ENCODE measurements at regions not wholly inside any gene's neighbourhood (a gene's known extent, or its start where the extent isn't known, plus 50 kb on each side); places are given as distances from the start of the nearest gene placed in this dataset.
"Not testable (repeated sequence)": the region's sequence is repeated elsewhere in the genome, so short reads cannot be mapped to it uniquely, and the experiment has no call there.

DNA sequence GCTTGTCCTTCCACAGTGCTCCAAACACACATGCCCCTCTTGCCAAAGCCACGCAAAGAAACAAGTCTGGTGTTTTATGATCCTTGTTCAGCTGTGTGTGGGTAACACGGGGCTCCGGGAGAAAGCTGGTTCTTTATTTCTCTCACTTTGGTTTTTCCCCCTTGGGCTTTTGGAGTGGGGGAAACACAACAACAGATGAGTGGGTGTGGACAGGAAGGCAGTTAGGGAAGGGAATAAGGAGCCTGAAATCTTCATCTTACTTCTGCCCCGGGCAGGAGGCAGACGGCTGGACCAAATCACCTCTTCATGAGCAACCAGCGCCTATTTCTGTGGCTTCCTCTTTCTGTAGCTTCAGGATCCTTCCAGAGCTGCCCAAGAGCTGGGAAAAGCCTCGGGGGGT is 218.5 kb downstream of the PHETA1 start:
- DNase-seq, result no peak

DNA sequence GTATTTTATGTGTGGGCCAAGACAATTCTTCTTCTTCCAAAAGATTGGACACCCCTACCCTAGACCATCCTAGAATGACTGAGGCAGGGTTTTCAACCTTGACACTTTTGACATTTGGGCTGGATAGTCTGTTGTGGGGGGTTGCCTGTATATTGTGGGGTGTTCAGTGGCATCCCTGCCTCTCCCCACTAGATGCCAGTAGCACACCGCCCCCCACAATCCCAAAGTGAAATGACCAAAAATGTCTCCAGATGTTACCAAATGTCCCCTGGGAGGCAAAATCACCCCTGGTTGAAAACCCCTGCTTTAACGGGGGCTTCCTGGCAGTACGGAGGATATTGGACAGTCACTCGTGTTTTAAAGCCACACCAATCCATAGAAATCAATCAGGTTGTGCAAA is 219.6 kb downstream of the PHETA1 start:
- no peak for DNase-seq

DNA sequence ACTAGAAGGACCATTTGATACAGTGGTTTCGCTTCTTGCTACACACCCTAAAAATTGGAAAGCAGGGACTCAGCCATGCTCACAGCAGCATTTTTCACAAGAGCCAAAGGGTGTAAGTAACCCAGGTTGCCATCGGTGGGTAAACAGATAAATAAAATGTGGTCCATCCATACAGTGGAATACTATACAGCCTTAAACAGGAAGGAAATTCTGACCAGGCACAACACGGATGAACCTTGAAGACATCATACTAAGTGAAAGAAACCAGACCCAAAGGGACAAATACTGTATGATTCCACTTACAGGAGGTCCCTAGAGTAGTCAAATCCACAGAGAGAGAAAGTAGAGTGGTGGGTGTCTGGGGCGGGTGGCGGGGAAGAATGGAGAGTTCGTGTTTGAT is 220.9 kb downstream of the PHETA1 start:
- DNase-seq, result no peak

DNA sequence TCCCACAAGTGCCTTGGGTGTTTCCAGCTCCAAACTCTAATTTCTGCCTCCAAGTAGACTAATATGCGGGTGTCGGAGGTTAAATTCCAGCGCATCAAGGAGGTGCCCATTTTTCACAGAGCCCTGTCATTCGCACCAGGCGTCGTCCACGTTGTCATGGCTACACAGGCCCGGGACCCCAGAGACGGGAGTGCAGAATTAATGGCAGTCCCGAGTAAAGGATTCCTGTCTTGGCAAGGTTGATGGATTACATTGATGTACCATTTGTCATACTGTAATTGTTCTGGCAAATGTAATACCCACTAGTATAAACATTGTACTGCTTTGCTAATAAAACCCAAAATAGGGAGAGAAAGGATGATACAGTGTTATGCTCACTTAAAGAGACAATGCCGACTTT is 222.9 kb upstream of the MYL2 start:
- DNase-seq, result no peak

DNA sequence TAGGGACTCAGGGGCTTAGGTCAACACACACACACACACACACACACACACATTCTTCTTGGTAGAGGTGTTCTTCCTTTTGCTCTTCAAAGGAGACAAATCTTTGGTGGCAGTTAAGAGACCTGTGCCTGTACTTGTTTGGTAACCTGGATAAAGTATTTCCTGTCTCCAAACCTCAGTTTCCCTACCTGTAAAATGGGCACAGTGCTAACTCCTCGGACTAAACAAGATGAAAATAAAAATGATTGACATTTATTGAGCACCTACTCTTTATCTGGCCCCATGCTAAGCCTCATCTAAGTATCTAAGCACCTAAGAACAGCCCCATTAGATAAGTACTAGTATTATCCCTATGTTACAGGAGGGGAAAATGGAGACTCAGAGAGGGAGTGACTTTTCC is 220.8 kb upstream of the MYL2 start:
- DNase-seq, result no peak

DNA sequence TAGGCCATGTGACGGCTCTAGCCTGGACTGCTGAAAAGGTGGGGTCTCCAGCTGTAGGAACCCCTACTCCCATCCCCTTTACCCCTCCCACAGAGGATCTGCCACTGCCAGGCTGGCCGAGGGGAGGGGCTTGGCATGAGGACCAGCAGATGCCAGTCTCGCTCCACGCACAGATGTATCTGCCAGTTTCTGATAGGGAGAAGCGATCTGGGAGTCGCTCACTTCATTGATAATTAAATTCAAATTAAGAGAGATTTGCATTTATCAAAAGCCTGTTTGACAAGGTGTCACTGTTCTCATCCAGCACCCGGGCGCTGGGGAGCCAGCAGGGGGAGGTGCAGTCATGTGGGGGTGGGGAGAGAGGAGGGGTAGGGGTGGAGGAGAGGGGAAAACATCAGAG is 217.6 kb upstream of the MYL2 start:
- DNase-seq, result peak in 1 of 2 experiments; percentile 36

DNA sequence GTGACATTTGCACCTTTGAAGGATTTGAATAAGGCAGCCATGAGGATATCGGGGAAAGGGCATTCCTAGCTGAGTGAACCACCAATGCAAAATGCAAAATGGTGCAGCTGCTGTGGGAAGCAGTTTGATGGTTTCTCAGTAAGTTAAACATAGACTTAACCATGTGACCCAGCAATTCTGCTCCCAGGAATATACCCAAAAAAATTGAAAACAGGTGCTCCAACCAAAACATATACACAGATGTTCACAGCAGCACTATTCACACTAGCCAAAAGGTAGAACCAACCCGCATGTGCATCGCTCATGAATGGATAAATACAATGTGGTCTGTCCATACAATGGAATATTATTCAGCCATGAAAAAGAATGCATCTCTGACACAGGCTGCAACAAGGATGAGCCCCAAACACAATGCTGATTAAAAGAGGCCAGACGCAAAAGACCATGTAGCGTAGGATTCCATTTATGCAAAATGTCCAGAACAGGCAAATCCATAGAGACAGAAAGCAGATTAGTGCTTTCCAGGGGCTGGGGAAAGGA is 215.0 kb upstream of the MYL2 start:
- no peak for DNase-seq

DNA sequence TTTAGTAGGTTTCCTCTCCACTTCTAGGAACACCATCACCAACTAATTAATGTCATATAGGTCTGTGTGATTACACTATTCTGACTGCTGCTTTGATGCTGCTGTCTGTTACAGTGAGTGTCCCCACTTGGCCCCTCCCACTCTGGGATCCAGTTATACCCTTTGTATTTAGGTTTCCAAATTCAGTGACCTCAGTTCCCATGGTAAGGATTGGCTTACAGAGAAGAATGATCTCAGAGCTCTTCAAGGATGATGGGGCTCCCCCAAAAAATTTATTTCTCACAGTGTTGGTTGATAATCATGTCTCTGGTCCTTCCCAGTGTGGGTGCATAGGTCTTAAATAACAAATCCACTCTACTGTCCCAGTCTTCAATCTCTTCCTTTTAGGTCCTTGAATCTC is 210.0 kb upstream of the MYL2 start:
- DNase-seq, result no peak

DNA sequence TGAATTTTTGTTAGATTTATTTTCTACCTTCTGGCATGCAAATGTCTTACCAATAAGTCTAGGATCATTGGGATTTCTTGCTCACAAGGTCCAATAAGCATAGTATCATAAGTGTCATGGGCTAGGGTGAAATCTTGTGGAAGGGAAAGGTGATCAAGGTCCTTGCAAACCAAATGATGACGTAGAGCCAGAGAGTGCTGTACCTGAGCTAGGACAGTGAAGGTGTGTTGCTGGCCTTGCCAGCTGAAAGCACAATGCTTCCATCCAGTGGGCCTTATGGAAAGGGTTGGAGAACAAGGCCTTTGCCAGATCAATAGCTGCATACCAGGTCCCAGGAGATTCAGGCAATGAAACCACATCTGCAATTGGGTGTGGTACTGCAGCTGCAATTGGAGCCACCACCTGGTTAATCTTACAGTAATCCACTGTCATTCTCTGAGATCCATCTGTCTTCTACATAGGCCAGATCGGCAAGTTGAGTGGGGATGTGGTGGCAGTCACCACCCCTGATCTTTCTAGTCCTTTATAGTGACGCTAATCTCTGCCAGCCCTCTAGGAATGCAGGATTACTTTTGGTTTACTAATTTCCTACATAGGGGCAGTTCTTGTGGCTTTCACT is 208.9 kb upstream of the MYL2 start:
- peak; percentile 45 to 84 for DNase-seq

DNA sequence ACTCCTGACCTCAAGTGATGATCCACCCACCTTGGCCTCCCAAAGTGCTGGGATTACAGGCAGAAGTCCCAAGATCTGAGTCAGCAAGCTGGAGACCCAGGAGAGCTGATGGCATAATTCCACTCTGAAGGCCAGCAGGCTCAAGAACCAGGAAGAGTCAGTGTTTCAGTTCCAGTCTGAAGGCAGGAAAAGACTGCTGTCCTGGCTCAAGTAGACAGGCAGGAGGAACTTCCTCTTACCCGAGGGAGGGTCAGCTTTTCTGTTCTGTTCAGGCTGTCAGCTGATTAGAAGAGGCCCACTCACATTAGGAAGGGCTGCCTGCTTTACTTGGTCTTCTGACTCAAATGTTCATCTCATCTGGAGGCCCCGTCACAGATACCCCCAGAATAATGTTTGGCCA is 206.0 kb upstream of the MYL2 start:
- no peak for DNase-seq

DNA sequence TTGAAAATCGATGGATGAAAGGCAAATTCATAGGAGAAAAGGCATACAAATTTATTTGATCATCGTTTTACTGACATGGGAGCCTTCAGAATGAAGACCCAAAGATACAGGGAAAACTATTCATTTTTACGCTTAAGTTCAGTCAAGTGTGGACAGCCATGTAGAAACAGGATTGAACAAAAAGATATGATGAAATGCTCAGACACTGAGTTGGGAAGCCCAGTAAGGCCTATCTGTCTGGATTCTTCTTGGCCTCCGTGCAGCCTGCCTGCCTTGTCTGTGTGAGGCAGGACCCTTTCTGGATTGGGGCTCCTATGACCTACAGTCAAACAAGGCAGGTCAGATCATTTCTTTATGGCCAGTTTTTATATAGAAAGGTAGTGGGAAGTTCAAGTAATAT is 203.8 kb upstream of the MYL2 start:
- no peak for DNase-seq

DNA sequence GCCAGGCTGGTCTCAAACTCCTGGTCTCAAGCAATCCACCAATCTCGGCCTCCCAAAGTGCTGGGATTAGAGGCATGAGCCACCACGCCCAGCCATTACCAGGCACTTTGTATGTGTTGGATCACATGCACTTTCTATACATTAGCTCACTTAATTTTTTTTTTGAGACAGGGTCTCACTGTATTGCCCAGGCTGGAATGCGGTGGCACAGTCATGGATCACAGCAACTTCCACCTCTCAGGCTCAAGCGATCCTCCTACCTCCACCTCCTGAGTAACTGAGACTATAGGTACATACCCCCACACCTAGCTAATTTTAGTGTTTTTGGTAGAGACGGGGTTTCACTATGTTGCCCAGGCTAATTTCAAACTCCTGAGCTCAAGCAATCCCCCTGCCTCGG is 203.0 kb upstream of the MYL2 start:
- DNase-seq, result no peak

DNA sequence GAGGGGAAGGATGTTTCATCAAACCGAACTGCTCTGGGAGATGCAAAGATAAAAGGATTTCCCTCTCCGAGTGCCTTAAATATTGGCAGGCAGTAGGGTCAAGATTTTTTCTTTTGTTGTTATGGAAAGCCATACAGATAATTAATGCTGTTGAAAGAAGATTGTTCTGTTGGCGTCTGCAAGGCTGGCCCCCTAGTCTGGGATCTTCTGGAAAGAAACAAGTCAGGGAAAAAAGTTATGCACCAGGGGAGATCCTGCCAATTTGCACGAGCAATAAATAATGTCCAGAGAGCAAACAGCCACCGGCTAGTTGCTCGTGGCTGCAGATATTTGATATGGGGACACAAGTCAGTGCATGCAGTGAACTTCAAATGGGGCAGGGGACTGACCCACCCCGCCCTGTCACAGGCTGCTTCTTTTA is 202.1 kb upstream of the MYL2 start:
- DNase-seq, result no peak

DNA sequence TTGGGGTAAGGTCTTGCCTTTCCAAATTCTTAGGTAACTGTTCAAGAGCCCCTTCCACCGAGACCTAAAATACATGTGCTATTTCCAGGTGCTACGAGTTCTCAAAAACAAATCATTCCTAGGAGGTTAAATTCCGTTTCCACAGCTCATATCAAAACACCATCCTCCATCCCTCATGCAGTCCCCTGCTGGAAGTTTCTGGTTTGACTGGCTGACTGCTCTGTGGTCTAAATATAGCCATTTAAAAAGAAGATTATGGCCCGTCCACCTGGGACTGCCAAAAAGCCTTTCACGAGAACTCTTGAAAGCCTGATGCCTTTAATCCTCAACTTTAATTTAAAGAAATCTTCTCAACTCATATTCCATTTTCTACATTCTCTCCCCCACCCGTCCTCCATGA is 201.5 kb upstream of the MYL2 start:
- peak; percentile 59 to 70 for DNase-seq

DNA sequence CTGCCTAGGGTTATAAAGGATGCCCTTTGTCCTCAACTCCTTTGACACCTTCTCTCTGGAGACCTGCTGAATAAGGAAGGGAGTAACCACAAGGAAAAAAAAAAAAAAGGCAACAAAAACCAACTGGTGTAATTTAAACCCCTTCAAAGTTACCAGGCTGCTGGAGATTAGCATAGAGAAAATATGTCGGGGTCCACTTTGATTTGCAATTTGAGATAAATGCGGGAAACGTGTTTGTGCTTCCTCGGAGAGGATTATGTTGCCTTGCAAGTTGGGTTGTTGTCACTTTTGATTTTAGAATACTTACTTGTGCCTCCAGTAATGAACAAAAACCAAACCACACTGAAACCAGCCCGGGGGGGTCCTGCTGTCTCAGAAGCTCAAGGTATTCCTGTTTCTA is 200.2 kb upstream of the MYL2 start:
- DNase-seq, result peak in 1 of 2 experiments; percentile 47

DNA sequence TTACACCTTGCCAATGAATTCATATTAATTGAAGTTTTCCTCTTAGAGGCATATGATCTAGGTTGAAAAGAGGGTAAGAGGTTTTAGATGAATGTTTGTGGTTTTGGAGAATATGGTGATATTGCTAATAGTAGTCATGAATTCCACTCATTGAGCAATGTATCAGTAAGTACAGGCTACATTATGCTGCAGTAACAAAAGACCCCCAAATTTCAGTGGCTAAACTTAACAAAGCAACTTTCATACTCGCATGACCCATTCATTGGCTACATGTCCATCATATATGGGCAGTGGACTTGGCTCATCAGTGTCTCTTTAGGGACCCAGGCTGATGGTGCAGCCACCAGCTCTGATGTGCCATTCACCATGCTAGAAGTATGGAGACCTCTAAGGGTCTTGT is 196.6 kb upstream of the MYL2 start:
- DNase-seq, result no peak

DNA sequence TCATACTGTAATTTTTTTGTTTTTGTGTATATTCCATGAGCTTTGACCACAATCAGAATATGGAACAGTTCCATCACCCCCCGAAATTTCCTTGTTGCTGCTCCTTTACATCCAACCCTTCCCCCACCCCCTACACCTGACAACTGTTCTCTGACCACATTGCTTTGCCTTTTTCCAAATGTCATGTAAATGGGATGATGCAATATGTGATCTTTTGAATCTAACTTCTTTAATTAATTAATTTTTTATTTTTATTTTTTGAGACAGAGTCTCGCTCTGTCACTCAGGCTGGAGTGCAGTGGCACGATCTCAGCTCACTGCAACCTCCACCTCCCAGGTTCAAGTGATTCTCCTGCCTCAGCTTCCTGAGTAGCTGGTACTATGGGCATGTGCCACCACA is 192.9 kb upstream of the MYL2 start:
- DNase-seq, result not testable (repeated sequence)

DNA sequence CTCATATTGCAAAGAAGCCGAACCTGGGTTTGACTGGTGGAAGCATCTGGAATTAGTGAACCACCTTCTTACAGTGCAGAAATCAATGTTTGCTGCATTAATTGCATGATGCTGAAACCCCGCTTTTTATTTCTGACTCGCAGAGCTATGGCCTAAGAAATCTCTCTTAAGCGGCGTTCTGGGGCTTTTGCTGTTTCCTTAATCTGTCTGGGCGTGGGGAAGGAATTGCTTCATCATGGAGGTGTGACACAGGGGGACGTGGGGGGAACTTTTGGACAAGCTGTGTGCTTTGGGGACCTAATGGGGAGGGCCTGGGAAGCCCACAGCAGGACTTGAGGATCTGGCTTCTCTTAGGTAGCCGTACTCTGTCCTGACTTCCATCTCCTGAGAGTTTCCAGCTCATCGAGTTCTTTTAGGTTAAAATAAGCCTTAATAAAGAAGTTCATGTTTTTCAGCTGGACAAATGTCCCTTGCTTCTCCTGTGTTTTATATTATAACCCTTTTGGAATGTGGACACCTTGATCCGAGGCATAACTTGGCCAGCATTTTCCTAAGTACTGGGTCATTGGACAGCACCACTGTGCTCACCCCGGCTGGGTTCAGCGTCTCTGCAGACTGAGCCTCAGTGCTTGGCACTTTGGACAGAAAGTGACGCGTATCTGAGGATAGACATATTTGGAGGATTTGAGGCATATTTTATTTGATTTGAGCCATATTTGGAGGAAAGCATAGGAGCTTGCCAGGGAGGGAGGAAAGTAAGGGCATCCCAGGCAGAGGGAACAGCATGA is 192.1 kb upstream of the MYL2 start:
- no peak for DNase-seq

DNA sequence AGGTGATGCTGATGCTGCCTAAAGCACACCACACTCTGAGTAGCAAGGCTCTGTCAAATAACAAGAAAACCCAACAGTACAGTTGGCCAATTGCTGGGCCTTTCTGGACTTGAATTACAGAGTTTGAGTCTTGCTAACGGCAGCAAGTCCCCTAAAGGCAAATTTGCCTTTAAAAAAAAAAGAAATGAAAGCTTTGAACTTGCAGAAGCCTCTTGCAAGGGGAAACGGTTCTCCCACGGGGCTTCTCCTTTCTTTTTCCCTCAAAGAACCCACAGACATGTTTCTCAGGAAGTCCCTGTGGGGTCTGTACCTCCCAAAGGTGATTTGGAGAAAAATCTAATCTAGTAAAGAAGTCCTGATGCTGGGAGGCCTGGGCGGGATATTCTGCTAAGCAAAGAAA is 191.3 kb upstream of the MYL2 start:
- no peak for DNase-seq

DNA sequence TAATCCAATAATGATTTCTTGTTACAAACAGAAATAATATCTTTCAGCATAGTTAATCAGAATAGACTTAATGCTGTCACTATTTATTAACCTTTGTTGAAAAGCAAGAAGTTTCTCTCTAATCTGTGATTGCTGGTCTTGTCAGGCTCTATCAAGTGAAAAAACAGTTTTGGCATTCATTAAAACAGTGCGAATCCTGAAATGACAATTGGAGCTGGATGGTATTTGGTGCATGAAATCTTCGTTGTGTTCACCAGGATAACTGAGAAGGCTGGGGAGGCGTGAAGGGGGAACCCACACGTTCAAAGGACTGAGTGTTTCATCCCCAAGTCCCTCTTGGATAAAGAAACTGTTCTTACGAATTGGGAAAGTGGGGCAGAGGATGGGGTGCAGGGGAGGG is 190.2 kb upstream of the MYL2 start:
- no peak for DNase-seq

DNA sequence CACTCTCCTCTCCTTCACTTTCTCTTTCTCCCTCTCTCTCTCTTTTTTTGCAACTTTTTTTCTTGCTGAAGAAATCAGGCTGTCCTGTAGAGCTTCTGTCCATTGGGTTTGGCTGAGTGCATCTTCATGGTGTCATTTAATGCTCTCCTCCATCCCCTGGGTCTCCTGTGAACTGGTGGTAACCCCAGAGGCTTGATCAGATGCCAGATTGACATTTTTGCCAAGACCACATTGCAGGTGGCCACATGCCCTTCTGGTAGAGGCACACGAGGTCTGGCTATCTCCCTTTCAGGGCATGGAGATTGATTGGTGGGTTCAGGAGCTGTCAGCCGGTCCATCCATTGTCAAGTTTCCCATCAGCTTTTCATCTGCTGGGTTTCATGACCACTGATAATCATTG is 188.3 kb upstream of the MYL2 start:
- DNase-seq, result no peak

DNA sequence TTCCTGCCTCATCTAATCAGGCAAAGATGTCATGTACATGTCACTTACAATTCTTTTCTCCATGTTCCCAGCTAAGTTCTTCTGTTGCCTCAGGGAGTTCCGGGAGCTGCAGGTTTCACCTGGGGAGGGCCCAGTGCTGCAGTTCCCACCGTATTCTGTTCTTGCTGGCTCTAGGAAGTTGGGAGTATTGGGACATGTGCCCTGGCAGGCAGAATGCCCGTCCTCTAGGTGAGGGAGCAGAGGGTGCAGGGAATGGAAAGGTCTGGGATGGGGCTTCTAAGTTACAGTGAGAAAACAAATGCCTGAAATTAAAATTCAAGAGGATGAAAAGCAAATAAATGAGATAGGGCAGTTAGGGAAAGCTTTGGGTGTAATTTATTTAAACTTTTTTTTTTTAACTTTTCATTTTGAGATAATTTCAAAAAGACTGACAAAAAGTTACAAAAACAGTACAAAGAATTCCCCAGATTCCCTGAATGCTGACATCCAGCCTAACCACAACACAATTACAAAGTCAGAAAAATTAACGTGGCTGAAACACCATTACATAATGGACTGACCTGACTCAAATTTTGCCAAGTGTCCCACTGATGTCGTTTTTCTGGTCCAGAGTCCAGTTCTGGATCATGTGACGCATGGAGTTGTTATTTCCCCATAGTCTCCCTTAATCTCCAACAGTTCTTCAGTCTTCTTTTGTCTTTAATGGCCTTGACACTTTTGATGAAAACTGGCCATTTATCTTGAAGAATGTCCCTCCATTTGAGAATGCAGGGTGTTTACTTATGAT is 187.2 kb upstream of the MYL2 start:
- DNase-seq, result no peak

DNA sequence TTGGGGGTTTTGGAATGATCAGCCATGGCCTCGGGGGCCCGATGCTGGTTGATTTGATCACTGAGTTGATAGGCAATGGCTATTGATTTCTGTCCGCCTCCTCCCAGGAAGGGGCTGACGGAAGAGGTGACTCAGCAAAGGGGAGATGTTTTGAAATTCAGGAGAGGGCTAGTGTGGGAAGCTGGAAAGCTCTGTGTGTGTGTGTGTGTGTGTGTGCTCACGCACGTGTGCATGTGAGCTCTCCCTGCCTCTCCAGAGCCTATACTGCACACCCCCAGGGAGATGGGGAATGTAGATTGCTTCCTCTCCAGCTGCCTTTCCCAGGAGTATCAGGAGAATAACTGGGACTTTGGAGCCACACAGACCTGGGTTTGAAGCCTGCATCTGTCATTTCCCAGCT is 184.9 kb upstream of the MYL2 start:
- no peak for DNase-seq

DNA sequence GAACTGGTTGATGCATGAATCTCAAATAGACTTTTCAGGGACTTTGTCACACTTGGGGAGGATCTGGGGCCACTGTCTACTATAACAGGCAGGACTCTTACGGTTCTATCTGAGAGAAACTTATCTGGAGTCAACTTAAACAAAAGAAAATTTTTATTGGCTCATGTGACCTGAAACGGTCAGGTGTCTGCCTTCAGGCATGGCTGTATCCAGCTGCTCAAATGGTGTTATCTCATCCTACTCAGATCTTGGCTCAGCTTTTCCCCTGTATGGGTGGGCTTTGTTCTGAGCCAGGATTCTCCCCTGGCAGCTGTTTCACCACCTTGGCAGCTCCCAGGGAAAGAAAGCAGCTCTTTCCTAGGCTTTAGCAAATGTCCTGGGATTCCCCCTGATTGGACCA is 183.2 kb upstream of the MYL2 start:
- DNase-seq, result no peak

All from NCI-H524 (cell line).